ENCODE measurements at regions not wholly inside any gene's neighbourhood (a gene's known extent, or its start where the extent isn't known, plus 50 kb on each side); places are given as distances from the start of the nearest gene placed in this dataset.

- Histone ChIP-seq H3K4me2 (ENCODE audit: insufficient read depth, low read length) (no peak overlapping the region), H3K9me3 (ENCODE audit: low read depth, low read length) (peaks cover 3% of the 10 kb centered on the region), H3K27ac (ENCODE audit: low read depth, low read length) (no peak overlapping the region), H3K36me3 (ENCODE audit: insufficient read depth, low read length) (no peaks in the 10 kb centered on the region), H3K4me1 (ENCODE audit: insufficient read depth, low read length) (no peaks in the 10 kb centered on the region), H4K20me1 (ENCODE audit: insufficient read depth, low read length) (no peaks in the 10 kb centered on the region), H3K4me3 (ENCODE audit: insufficient read depth, low read length) (no peak overlapping the region), H3K79me2 (ENCODE audit: insufficient read depth, low read length) (no peaks in the 10 kb centered on the region), H3K27me3 (ENCODE audit: insufficient read depth, low read length) (no peaks in the 10 kb centered on the region), H2AFZ (ENCODE audit: low read length) (no peak overlapping the region)
- DNase-seq (ENCODE audit: insufficient read length, low spot score, missing footprints), result no peak
- TF ChIP-seq, protein P1, sequence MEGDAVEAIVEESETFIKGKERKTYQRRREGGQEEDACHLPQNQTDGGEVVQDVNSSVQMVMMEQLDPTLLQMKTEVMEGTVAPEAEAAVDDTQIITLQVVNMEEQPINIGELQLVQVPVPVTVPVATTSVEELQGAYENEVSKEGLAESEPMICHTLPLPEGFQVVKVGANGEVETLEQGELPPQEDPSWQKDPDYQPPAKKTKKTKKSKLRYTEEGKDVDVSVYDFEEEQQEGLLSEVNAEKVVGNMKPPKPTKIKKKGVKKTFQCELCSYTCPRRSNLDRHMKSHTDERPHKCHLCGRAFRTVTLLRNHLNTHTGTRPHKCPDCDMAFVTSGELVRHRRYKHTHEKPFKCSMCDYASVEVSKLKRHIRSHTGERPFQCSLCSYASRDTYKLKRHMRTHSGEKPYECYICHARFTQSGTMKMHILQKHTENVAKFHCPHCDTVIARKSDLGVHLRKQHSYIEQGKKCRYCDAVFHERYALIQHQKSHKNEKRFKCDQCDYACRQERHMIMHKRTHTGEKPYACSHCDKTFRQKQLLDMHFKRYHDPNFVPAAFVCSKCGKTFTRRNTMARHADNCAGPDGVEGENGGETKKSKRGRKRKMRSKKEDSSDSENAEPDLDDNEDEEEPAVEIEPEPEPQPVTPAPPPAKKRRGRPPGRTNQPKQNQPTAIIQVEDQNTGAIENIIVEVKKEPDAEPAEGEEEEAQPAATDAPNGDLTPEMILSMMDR (IDR thresholded peaks at IDR 0.05; ENCODE audit: extremely low read depth, low read depth, low read length), result no peak
These were observed 383.0 kb downstream of the PMP22 start for GRCh38 chr17:14882131-14882530.

GRCh38 chr17:14875557-14876412 lies 389.3 kb downstream of the PMP22 start:
- TF ChIP-seq, protein P1 (IDR thresholded peaks at IDR 0.05; ENCODE audit: extremely low read depth, low read depth, low read length), result no peak
- Histone ChIP-seq H3K4me2 (ENCODE audit: insufficient read depth, low read length) (no peak overlapping the region), H3K79me2 (ENCODE audit: insufficient read depth, low read length) (no peaks in the 10 kb centered on the region), H3K27ac (ENCODE audit: low read depth, low read length) (no peak overlapping the region), H3K36me3 (ENCODE audit: insufficient read depth, low read length) (no peaks in the 10 kb centered on the region), H3K9me3 (ENCODE audit: low read depth, low read length) (no peaks in the 10 kb centered on the region), H4K20me1 (ENCODE audit: insufficient read depth, low read length) (no peaks in the 10 kb centered on the region), H3K4me1 (ENCODE audit: insufficient read depth, low read length) (peaks cover 5% of the 10 kb centered on the region), H3K4me3 (ENCODE audit: insufficient read depth, low read length) (no peak overlapping the region), H2AFZ (ENCODE audit: low read length) (no peak overlapping the region), H3K27me3 (ENCODE audit: insufficient read depth, low read length) (no peaks in the 10 kb centered on the region)
- DNase-seq (ENCODE audit: insufficient read length, low spot score, missing footprints), result no peak

- Histone ChIP-seq H3K27ac (ENCODE audit: low read depth, low read length) (no peak overlapping the region), H3K4me1 (ENCODE audit: insufficient read depth, low read length) (peaks cover 5% of the 10 kb centered on the region), H3K9me3 (ENCODE audit: low read depth, low read length) (no peaks in the 10 kb centered on the region), H3K36me3 (ENCODE audit: insufficient read depth, low read length) (no peaks in the 10 kb centered on the region), H4K20me1 (ENCODE audit: insufficient read depth, low read length) (no peaks in the 10 kb centered on the region), H3K4me2 (ENCODE audit: insufficient read depth, low read length) (no peak overlapping the region), H3K79me2 (ENCODE audit: insufficient read depth, low read length) (no peaks in the 10 kb centered on the region), H3K4me3 (ENCODE audit: insufficient read depth, low read length) (no peak overlapping the region), H3K27me3 (ENCODE audit: insufficient read depth, low read length) (no peaks in the 10 kb centered on the region), H2AFZ (ENCODE audit: low read length) (no peak overlapping the region)
- DNase-seq (ENCODE audit: insufficient read length, low spot score, missing footprints), result no peak
- TF ChIP-seq, protein P1 (IDR thresholded peaks at IDR 0.05; ENCODE audit: extremely low read depth, low read depth, low read length), result no peak
These were observed 391.1 kb downstream of the PMP22 start for GRCh38 chr17:14873996-14874395.

DNA sequence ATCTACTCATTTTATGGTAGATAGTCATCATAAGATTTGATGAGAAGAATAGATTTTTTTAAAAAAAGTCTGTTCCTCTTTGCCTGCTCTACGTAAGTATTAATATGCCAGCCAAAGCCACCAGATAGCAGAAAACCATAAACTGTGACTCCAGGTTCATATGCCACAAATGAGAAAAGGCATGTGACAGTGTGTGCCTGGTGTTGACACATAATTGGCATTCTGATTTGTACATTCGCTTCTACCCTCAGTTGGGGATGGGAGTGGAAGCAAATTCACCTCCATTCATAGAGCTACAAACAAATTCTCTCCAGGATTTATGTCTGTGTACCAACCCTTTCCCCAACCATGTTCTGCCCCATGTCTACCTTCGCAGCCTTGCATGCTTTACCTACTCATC lies 391.6 kb downstream of the PMP22 start:
- no peaks in the 10 kb centered on the region for H4K20me1 ChIP-seq (ENCODE audit: insufficient read depth, low read length)
- TF ChIP-seq, protein P1 (IDR thresholded peaks at IDR 0.05; ENCODE audit: extremely low read depth, low read depth, low read length), result no peak
- no peaks in the 10 kb centered on the region for H3K27me3 ChIP-seq (ENCODE audit: insufficient read depth, low read length)
- H3K4me1 ChIP-seq (ENCODE audit: insufficient read depth, low read length), result peaks cover 5% of the 10 kb centered on the region
- H3K4me3 ChIP-seq (ENCODE audit: insufficient read depth, low read length), result no peak overlapping the region
- no peak overlapping the region for H3K4me2 ChIP-seq (ENCODE audit: insufficient read depth, low read length)
- DNase-seq (ENCODE audit: insufficient read length, low spot score, missing footprints), result no peak
- no peak overlapping the region for H2AFZ ChIP-seq (ENCODE audit: low read length)
- no peaks in the 10 kb centered on the region for H3K9me3 ChIP-seq (ENCODE audit: low read depth, low read length)
- no peaks in the 10 kb centered on the region for H3K36me3 ChIP-seq (ENCODE audit: insufficient read depth, low read length)
- H3K27ac ChIP-seq (ENCODE audit: low read depth, low read length), result no peak overlapping the region
- H3K79me2 ChIP-seq (ENCODE audit: insufficient read depth, low read length), result no peaks in the 10 kb centered on the region
